ENCODE measurements at regions not wholly inside any gene's neighbourhood (a gene's known extent, or its start where the extent isn't known, plus 50 kb on each side); places are given as distances from the start of the nearest gene placed in this dataset.

GRCh38 chr18:38450876-38451275 lies 885.3 kb upstream of the CELF4 start:
- no peak overlapping the region for H2AK5ac ChIP-seq (ENCODE audit: low read depth, low read length)
- no peak overlapping the region for H4K91ac ChIP-seq (replicated peaks; ENCODE audit: insufficient read length, low read length)
- no peak overlapping the region for H3K23ac ChIP-seq (ENCODE audit: insufficient read length)
- H3K27ac ChIP-seq (ENCODE audit: low read depth, low read length): no peak overlapping the region
- H3K9me3 ChIP-seq (ENCODE audit: insufficient read depth in 2 of 2, low read depth in 1 of 2, low read length in 1 of 2): no peaks in the 10 kb centered on the region
- H4K8ac ChIP-seq (ENCODE audit: extremely low read depth, insufficient read depth, low read length): no peak overlapping the region
- H2BK12ac ChIP-seq (ENCODE audit: low read depth, low read length): no peak overlapping the region
- H3K36me3 ChIP-seq (ENCODE audit: control insufficient read depth in 2 of 4, insufficient read depth in 4 of 4, low read length in 3 of 4): no peaks in the 10 kb centered on the region
- no peak overlapping the region for H3K18ac ChIP-seq (ENCODE audit: extremely low read depth, low read length)
- peak overlapping the region; percentile 46; the same call in 1 of the 2 replicates for H2AFZ ChIP-seq (ENCODE audit: low read length)
- no peak overlapping the region for H3K4me3 ChIP-seq (ENCODE audit: extremely low read depth in 1 of 4, insufficient read depth in 2 of 4, low read depth in 3 of 4, low read length in 4 of 4)
- H2BK15ac ChIP-seq (ENCODE audit: low read length): no peak overlapping the region
- no peaks in the 10 kb centered on the region for H3K27me3 ChIP-seq (replicated peaks in 1 of 4; ENCODE audit: control insufficient read depth in 3 of 4, extremely low read depth in 1 of 4, insufficient read depth in 3 of 4, low read length in 3 of 4)
- ChIA-PET POLR2A (ENCODE audit: partially characterized antibody) (no interaction called here), CTCF (ENCODE audit: partially characterized antibody) (interaction anchor here (1.3 to 1.7 kb wide), 2 partner anchors 14 to 22 kb away, joined by 3 read pairs; no protein-coding TSS in a partner anchor)
- no peak for TF ChIP-seq TAF1 (IDR thresholded peaks at IDR 0.05; ENCODE audit: low read depth, low read length)
- TF ChIP-seq RAD21 (IDR thresholded peaks at IDR 0.05 in 1 of 2, conservative IDR thresholded peaks at IDR 0.05 in 1 of 2; ENCODE audit: low read depth in 2 of 2, low read length in 2 of 2): no peak
- no peak for TF ChIP-seq NANOG (IDR thresholded peaks at IDR 0.05; ENCODE audit: insufficient read depth, low read depth, low read length, poor library complexity, severe bottlenecking)
- TF ChIP-seq CREB1 (IDR thresholded peaks at IDR 0.05): no peak
- TF ChIP-seq POLR2A (IDR thresholded peaks at IDR 0.05; ENCODE audit: control extremely low read depth in 1 of 2, low read depth in 2 of 2, low read length in 2 of 2): no peak
- no peak for TF ChIP-seq SP2 (IDR thresholded peaks at IDR 0.05; ENCODE audit: low read length)
- TF ChIP-seq TAF7 (optimal IDR thresholded peaks at IDR 0.05; ENCODE audit: borderline replicate concordance, low read depth, low read length): no peak
- no peak for TF ChIP-seq EGR1 (IDR thresholded peaks at IDR 0.05; ENCODE audit: borderline replicate concordance, low read depth, low read length)
- no peak for TF ChIP-seq JUN (IDR thresholded peaks at IDR 0.05; ENCODE audit: low read depth, low read length)
- no peak for TF ChIP-seq SP4 (IDR thresholded peaks at IDR 0.05; ENCODE audit: low read length)
- no peak for TF ChIP-seq GABPA (IDR thresholded peaks at IDR 0.05; ENCODE audit: borderline replicate concordance, insufficient read depth, low read length)
- no peak for TF ChIP-seq RBBP5 (IDR thresholded peaks at IDR 0.05; ENCODE audit: borderline replicate concordance, low read depth, low read length)
- no peak for TF ChIP-seq GTF2F1 (IDR thresholded peaks at IDR 0.05; ENCODE audit: borderline replicate concordance, low read depth, low read length)
- TF ChIP-seq SIX5 (IDR thresholded peaks at IDR 0.05; ENCODE audit: low read depth, low read length): no peak
- TF ChIP-seq NRF1 (IDR thresholded peaks at IDR 0.05; ENCODE audit: low read depth, low read length): no peak
- H4K5ac ChIP-seq (ENCODE audit: insufficient read length, low read depth, low read length): no peak overlapping the region
- H4K20me1 ChIP-seq (replicated peaks in 1 of 2; ENCODE audit: control insufficient read depth in 1 of 2, insufficient read depth in 2 of 2, low read length in 2 of 2): no peaks in the 10 kb centered on the region
- H3K4me2 ChIP-seq (ENCODE audit: insufficient read depth in 1 of 2, low read depth in 2 of 2, low read length in 2 of 2): no peak overlapping the region
- H2BK120ac ChIP-seq (replicated peaks; ENCODE audit: low read depth, low read length): no peak overlapping the region
- no peak overlapping the region for H3K56ac ChIP-seq (replicated peaks; ENCODE audit: insufficient read length, low read depth, low read length)
- no peak overlapping the region for H3K9ac ChIP-seq (replicated peaks in 1 of 4; ENCODE audit: extremely low read depth in 1 of 4, low read depth in 3 of 4, low read length in 3 of 4)
- peaks cover 0 to 1% (median 0%) of the 10 kb centered on the region in 4 experiments; a peak in 1 of 7 replicates for H3K4me1 ChIP-seq (replicated peaks in 1 of 4; ENCODE audit: control insufficient read depth in 3 of 4, insufficient read depth in 4 of 4, low read length in 3 of 4)
- no peak overlapping the region for H2BK5ac ChIP-seq (ENCODE audit: low read depth, low read length)
- FAIRE-seq: no peak
- no peaks in the 10 kb centered on the region for H3K79me1 ChIP-seq (ENCODE audit: low read depth, low read length)
- H3K14ac ChIP-seq (ENCODE audit: insufficient read length): no peak overlapping the region
- DNase-seq (ENCODE audit: low read depth in 1 of 2, low spot score in 2 of 2): no peak
- WGBS, 2 experiments (ENCODE audit: extremely low coverage in 1 of 2, insufficient coverage in 1 of 2, insufficient read length in 1 of 2, insufficient replicate concordance in 2 of 2, low coverage in 1 of 2, low lambda C conversion rate in 2 of 2, missing lambda C conversion rate in 1 of 2): 81% methylated on average over 4 of the region's 4 CpGs; no CpG with 5 or more reads in 1 of the 2 experiments
- H3K79me2 ChIP-seq (ENCODE audit: control insufficient read depth in 1 of 2, insufficient read depth in 2 of 2, low read length in 2 of 2): no peaks in the 10 kb centered on the region
- no peak overlapping the region for H2BK20ac ChIP-seq (ENCODE audit: low read length)
- no peak overlapping the region for H3K4ac ChIP-seq (replicated peaks; ENCODE audit: insufficient read length, low read depth, low read length)
- H3K23me2 ChIP-seq (ENCODE audit: low read depth, low read length): no peaks in the 10 kb centered on the region

All from H1 (cell line).